ENCODE measurements at regions not wholly inside any gene's neighbourhood (a gene's known extent, or its start where the extent isn't known, plus 50 kb on each side); places are given as distances from the start of the nearest gene placed in this dataset.

DNA sequence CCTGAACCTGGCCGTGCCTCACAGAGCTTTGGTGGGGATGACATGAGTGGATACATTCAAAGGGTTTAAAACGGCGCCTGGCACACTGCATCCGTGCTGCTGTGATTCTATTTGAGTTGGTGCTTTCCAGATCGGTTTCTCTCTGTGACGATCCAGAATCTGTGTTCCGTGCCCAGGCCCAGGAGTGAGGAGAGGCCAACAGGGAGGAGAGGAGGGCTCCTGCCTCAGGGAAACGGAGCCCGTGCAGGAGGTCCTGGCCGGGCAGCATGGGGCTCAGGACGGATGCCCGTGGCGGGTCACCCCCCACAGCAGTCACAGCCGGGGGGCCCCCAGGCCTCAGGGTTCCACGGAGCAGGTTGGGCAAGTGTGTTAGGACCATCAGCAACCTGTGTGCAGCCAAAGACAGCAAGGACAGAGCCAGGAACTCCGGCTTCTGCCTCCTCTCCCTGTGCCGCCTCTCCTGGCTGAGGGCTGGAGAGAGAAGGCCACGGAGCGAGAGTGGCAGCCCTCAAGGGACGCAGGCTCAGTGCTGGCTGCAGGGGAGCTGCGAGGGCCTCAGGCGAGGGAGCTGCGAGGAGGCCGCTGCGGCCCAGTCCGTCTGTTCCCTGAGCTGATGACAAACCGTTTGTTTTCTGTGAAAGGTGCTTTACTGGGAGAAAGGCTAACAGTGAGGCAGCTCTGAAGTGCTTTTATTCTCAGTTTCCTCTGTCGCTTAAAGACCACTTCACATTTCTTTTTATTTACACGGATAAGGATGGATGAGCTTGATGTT lies 99.3 kb downstream of the METRNL start:
- DNase-seq (ENCODE audit: low read depth in 2 of 2), result no peak

DNA sequence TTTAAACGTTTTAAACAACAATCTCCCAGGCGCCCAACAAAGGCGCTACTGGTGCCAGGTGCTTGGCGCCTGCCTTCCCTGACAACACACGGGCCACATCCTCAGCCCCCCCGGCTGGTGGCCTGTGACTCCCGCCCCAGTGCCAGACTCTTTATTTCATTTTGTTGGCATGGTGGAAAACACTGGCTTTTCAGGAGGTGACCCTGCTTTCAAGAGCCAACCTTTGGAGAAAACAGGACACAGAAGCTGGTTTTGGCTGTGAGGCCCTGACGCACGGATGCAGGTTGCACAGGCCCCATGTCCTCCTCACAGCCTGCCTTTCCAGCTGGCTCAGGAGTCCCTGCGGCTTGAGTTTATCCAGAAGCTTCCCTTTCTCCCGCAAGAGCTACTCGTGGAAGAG lies 100.0 kb downstream of the METRNL start:
- DNase-seq (ENCODE audit: low read depth in 2 of 2), result no peak

DNA sequence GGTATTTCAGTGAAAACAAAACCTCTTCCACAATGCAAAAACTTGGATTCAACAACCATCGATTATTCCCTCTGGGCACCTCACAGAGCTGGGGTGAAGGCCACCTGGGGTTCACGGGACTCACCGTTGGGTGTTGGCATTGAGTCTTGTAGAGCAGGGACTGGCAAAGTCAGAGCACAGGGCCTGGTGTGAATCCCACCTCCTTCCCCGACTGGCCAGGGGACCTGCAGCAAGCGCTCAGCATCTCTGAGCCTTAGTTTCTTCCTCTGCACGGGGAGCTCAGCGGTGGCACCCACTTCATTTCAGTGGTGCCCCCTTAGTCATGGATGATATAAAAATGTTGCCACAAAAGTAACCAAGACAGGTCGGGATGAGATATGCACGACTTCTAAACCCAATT lies 100.4 kb downstream of the METRNL start:
- no peak for DNase-seq (ENCODE audit: low read depth in 2 of 2)

DNA sequence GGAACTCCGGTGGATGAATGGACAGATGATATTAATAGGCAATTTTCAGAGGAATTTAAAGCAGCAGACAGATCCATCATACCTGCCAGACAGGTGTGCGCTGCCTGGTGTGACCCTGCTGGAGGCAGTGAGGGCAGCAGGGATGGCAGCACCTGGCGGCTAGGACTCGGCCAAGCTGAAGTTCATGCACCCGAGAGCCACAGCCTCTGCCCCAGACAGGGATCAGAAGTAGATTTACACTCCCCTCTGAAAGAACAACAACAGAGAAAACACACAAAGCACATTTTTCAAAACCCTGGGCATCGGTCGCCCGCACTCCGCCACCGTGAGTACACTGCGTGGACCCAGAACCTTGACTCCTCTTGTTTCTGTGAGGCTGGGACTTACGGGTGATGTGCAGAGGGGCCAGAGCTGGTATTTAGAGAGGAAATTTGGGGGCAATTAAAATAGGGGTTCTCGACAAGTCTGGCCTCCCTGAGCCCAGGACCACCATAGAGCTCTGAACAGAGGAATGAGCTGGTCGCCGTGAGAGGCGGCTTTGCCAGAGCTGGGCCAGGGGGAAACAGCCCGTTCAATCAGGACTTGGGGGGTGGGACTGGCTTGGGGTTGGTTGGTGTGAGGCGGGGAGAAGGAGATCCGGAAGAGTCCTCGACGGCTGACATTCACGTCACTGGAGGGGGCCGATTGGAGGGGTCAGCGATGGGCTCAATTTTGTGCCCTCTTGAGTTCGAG lies 101.0 kb downstream of the METRNL start:
- DNase-seq (ENCODE audit: low read depth in 2 of 2), result no peak

DNA sequence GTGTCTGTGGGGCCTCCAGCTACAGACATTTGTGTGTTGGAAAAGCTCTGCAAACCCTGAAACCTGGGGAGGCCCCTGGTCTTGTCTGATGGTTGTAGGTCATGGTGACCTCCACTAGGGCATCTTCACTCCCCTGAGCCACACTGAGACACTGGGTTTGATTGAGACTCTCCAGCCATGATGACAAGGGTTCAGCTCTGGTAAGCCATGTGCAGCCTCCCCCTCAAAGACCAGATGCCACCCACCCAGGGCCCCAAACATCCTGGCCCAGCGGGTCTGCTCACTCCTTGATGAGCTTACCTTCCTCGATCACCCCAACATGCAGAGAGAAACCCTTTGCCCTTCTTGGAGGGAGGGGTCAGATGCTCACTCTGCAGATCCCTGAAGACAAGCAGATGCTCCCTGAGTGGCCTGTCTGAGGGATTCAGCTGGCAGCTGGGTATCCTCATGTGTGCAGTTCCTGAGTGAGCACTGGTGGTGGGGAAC lies 101.6 kb downstream of the METRNL start:
- no peak for DNase-seq (ENCODE audit: low read depth in 2 of 2)

DNA sequence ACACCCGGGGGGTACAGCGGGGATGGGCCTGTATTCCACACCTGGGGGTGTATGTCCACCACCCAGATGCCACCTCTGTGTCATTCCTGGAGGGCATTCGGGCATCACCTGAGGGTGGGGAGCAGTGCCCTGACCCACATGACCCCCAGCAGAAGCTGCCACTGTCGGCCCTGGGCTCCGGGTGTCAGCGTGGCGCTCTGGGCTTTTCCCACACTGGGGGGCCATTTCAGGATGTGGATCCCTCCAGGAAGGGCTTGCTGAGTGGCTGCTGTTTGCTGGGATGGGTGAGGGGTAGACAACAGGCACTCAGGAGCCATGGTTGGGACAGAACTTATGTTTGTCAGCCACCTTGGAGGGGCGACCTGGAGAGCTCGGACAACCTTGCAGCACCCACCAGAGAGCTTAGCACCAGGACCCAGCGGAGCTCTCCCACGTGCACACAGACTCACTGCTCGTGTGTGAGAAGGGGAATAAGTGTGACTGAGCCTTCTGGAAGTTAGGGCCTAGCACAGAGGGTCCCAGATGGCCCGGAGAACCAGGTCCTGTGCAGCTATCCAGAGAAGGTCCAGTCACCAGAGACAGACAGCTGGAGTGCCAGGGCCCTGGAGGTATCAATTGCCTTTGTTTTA lies 102.7 kb downstream of the METRNL start:
- no peak for DNase-seq (ENCODE audit: low read depth in 2 of 2)

DNA sequence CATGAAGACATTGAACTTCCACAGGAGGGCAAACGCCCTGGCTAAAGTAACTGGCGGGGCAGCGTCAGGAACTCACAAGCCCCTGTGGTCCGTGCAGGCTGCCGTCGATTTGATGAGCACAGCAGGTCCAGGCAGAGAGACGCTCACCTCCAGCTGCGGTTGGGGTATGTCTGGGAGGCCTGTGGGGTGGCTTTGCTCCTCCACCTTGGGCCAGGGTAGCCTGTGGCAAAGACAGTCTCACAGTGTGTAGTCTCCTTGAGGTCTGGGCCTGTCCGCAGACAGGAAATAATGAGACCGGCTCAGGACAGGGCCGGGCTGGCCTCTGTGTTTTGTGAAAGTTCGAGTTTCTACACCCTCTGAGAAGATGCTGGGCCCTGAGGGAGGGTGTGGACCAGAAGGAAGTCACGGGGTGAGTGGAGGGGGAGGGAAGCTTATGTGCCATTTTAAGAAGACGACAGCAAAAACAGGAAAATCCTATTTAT lies 103.3 kb downstream of the METRNL start:
- no peak for DNase-seq (ENCODE audit: low read depth in 2 of 2)

DNA sequence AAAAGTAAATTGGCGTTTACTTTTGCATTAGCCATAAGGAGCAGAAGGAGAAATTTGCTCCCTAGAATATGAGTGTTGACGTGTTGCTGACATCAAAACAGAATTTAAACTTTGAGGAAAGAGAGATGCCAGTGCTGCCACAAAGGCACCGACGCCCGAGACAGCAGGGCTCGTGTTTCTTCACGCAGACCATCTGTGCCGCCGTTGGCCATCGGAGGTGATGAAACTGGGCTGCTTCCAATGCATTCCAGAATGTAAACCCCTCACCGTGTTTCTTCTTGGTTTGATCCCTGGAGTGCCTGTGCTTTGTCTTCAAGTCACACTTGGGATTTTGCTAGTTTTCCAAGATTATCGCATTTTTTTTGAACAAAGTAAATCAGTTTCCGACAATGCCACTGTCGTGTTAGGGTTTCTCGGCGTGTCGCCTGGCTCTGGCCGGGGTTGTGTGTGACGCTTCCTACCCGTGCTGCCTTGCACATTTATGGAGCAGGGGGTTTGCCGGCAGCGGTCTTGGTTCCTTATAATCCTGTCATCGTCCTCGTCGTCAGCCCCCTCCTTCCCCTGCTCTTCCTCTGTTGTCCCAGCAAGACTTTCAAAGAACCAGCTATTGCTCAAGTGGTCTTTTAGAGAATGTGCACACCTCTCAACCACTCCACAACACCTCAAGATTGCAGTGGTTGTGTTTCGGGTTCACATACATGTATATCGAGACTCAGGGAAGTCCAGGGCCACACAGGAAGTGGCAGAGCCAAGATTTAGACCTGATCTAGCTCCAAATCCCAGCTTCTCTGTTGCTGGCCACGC lies 103.9 kb downstream of the METRNL start:
- DNase-seq (ENCODE audit: low read depth in 2 of 2), result no peak

DNA sequence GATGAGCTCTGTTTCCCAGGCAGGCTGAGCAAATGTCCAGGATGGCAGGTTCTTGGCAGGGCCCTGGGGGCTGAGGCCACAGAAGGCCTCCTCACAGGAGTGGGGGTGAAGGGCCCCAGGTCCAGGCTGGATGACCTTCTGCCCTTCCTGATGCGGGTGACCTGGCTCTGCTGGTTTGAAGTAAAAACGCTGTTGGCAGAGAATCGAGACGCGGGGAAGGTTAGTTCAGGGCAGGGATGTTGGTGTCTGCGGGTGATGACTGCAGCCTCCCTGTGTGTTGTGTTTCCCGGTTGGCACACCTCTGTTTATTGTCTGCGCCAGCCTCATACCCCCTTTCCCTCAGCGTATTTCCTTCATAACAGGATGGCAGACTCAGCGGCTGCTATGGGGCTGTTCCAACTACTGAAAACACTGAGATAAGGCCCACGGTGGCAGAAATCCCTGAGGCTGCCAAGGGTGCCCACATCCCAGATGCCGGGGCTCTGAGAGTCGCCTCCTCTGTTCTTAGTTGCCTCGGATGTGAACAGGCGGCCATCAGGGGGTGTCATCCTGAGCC lies 104.6 kb downstream of the METRNL start:
- no peak for DNase-seq (ENCODE audit: low read depth in 2 of 2)

DNA sequence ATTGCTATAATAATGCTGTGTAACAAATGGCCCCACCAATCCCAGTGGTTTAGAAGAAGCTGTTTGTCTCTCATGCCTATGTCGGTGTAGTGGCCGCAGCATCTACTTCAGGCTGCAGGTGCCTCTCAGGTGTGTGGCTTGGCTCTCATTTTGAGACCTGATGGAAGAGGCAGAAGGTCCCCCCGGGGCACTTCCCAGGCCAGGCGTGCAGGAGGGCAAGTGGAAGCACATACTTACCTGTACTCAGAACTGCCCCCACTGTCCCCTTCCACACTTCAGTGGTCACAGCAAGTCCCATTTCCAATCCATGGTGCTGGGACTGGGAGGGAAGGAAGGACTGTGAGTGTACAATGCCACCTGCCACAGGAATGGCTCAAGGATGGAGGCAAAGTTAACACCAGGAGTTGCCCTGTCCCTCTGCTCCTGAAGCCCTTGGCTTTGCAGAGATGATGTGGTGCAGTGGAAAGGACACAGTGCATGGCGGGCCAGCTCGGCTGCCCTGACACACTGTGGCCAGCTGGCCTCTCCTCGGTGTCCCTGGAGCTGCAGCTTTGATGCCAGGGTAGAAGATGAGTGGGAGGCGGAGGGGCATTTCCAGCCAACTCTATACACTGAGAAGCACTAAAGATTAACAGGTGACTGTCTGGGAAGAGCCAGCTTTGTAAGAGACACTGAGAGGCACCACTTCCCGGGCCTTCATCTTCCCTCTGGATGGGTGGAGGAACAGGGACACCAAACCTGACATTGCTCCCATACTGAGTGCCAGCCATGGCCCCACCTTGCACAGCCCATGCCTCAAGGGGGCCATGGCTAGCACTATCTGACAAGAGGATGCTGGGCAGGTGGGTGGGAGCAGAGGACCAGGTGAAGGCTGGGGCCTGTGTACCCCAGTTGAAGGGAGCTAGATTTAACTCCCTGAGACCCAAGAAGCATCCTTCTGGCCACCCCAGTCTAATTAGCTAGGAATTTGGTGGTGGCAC lies 105.9 kb downstream of the METRNL start:
- no peak for DNase-seq (ENCODE audit: low read depth in 2 of 2)

DNA sequence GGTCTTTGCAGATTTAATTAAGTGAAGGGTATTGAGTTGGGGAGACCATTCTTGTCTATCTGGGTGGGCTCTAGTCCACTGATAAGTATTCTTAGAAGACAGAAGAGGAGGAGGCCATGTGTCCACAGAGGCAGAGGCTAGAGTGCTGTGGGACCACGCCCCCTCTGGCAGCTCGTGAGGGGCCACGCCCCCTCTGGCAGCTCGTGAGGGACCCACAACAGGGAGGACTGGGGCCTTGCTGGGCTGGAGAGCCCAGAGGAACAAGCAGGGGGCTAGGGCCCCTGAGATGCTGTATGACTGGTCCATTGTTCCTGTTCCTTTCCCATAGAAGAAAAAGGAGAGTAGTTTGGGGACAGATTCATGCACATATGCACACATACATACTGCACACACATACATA lies 106.8 kb downstream of the METRNL start:
- DNase-seq (ENCODE audit: low read depth in 2 of 2), result no peak

DNA sequence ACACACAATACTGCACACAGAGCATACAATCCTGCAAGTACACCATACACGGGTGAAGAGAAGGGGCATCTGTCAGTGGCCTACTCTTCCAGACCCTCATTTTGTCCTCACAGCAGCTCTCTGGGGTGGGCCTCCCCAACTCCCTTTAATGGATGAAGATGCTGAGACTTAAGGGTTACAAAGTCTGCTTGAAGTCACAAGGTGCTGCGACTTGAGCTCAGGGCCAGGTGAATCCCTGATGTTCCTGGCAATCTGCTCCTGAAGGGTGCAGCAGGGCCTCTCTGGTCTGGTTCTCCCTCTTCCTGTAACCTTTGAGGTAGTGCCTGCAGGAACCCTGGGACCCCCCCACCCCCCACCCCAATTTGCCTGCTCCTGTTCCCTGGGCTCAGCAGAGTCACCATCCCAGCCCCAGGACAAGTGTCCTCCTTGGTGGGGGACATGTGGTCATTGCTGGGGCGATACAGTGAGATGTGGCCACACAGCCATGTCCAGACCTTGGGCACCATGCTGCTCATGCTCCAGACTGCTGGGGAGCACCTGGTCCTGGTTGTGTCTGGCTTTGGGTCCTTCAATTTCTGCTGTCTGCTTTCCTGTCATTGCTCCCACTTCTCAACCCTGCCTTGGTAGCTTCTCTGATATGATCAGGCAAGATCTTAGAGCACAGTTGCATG lies 107.5 kb downstream of the METRNL start:
- no peak for DNase-seq (ENCODE audit: low read depth in 2 of 2)

DNA sequence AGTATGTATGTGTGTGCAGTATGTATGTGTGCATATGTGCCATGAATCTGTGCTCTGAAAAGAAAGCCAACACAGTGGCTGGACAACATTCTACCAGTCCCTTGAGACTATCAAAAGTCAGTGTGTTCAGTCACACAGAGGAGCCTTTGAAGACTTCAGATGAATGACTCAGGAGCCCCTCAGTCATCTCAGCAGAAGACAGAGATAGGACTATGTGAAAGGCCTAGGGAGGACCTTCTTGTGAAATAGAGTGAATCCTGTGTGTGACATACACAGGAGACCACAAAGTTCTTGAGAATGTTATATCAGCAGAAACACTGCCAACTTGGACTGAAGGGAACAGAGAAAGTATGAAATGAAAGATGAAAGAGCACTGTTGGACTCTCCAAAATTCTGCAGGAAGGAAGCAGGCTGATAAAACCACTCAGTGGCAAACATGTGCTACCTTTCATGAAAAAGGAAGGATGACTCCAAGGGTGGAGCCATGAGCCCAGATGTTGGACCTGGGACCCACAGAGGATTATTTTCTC lies 108.4 kb downstream of the METRNL start:
- DNase-seq (ENCODE audit: low read depth in 2 of 2), result no peak

DNA sequence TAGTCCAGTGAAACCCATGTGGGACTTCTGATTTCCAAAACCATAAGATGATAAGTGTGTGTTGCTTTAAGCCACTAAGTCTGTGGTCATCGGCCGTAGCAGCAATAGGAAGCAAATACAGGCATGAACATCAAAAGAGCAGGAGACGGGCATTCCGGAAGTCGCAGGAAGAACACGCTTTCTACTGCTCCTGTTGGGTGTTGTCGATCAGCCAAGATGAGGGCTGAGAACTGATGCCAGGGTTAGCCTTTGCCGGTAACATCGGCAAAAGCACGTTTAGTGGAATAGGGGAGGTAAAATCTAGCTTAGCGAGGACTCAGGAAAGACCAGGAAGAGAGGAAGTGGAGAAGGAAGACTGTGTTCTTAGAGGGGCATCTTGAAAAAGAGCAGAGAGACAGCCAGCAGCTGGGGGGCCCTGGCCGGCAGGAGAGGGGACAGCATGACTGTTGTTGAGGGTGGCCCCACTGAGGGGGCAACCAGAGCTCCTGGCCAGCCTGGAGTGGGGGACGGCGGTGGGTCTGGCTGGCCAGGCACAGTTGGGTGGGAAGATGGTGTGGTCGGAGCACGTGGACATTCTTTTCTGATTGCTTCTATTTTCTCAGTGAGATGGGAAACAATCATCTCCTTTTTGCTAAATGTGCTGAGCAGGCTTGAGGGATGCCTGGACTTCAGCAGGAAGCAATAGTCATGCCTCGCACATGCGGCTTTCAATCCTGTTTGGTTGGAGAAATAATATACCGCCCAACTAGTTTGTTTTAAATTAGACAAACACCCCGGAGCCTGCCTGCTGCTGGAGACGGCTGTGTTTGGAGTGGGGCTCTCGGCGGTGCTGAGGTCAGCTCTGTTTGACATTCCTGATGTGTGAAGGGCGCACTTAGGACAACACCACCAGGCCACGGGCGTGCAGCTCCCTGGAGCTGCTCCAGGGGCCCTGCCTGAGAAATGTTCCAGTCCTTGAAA lies 109.9 kb downstream of the METRNL start:
- no peak for DNase-seq (ENCODE audit: low read depth in 2 of 2)

DNA sequence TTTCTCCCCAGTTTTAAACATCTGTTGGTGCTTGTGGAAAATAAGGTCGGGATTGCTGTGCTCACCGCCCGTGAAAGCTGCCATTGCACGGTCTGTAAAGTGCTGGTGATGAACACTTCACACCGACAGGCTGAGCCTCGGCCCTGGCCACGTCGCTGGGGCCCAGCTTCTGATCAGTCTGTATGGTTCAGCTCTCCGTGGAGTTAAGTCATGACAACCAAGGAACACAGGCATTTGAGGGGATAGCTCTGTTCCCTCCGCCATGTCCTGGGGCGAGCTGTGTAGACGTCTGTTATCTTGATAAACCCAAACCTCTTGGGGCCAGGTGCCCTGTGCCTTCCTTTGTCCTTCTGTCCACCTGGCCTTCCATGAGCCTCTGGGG lies 110.6 kb downstream of the METRNL start:
- DNase-seq (ENCODE audit: low read depth in 2 of 2), result no peak

DNA sequence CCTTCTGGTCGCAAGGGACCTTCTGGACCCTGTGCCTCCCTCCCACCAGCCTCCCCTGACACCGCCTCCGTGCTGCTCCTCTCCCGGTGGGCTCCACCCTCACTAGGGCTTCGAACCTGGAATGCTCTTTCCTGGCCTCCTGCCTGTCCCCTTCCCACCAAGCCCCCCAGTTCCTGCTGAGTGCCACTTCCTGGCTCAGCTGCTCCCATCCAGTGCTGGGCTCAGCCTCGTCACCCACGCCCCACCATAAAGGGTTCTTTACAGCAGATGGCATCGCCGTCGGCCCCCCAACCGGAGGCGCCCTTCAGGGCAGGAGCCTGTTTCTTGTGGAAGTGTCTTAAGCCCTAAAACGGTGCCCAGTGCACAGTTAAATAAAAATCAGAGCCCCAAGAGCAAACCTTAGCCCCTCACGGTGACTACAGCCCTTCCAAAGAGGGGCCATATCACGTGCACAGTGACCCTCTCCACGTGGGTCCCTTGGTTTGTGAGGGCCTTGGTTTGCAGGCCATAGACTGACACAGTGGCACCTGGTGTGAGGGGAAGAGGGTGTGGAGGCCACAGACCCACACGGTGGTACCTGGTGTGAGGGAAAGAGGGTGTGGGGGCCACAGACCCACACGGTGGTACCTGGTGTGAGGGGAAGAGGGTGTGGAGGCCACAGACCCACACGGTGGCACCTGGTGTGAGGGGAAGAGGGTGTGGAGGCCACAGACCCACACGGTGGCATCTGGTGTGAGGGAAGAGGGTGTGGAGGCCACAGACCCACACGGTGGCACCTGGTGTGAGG lies 111.4 kb downstream of the METRNL start:
- DNase-seq (ENCODE audit: low read depth in 2 of 2), result no peak

DNA sequence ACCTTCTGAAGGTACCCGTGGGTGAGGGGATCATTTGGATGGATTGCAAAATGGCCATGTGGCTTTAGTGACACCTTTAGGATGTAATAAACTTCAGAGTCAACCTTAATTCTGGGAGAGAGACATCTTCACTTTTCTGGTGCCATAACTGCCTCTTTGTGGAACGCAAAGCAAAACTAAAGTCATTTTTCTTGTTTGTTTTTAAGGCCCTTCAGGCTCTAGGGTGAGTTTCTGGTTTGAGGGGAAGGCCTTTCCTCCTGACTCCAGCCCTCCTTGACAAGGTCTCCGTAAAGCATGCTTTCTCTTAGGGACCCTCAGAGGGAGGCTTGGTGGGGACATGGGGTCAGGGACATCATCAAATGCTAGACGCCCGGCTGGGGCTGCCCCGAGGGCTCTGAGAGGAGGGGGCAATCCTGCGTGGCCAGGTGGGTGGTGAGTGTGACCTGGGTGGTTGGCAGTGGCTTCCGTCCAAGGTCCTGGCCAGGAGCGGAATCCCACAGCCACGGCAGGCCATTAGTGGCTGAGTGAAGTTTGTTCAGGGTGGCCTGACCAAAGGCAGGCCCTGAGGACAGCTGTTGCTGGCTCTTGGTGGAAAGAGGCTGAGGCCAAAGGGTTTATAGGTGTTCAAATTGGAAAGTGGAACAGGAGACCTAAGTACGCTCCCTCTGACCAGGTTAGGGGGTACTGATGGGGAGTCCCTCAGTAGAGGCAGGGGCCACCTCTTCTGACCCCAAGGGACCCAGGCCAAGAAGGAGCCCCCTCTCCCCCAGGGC lies 112.2 kb downstream of the METRNL start:
- DNase-seq (ENCODE audit: low read depth in 2 of 2), result no peak
